Common myeloid progenitor, CD34-positive (primary cell): ENCODE measurements at regions not wholly inside any gene's neighbourhood (a gene's known extent, or its start where the extent isn't known, plus 50 kb on each side); places are given as distances from the start of the nearest gene placed in this dataset.

Experiments used
- CTCF ChIA-PET: fragments of 350-600 bp; sonication (Branson Sonifier 250); formaldehyde crosslinking; loops from one replicate; lab custom pipeline; 2021; ENCODE audit warnings: antibody characterized with exemption; lab: Charles Lee
- POLR2A ChIA-PET: fragments of 350-600 bp; sonication (Branson Sonifier 250); formaldehyde crosslinking; loops from one replicate; lab custom pipeline; 2021; ENCODE audit warnings: antibody characterized with exemption; lab: Charles Lee
- DNase-seq, 3 donors: peaks; one replicate each; pipeline versions ENCODE4 v3.0.0 to v3.0.0-alpha.2; 2013
- H3K27ac ChIP-seq, 2 experiments: 1 replicate in 1 of 2; 2 replicates in 1 of 2; pipeline ENCODE4 v1.7.0; 2013; ENCODE audit warnings: inconsistent platforms in 2 of 2, low read length in 2 of 2, mild to moderate bottlenecking in 2 of 2, low read depth in 1 of 2, moderate library complexity in 1 of 2; ENCODE audit not compliant: severe bottlenecking in 2 of 2, insufficient read depth in 1 of 2, poor library complexity in 1 of 2
- H3K27me3 ChIP-seq, 5 experiments: replicated peaks in 2 of 5; 1 replicate in 3 of 5; 2 replicates in 2 of 5; pipeline versions ENCODE4 v1.6.1 to v1.7.0; 2013; ENCODE audit warnings: low read length in 4 of 5, mild to moderate bottlenecking in 2 of 5, moderate library complexity in 2 of 5, inconsistent platforms in 1 of 5; ENCODE audit not compliant: insufficient read depth in 5 of 5, control insufficient read depth in 4 of 5
- H3K36me3 ChIP-seq, 4 experiments: 1 replicate in 2 of 4; 2 replicates in 2 of 4; pipeline versions ENCODE4 v1.6.1 to v1.7.0; 2013; ENCODE audit warnings: low read length in 3 of 4, control low read depth in 1 of 4, mild to moderate bottlenecking in 1 of 4; ENCODE audit not compliant: control insufficient read depth in 4 of 4, insufficient read depth in 4 of 4
- H3K4me1 ChIP-seq, 4 experiments: 1 replicate in 3 of 4; 2 replicates in 1 of 4; pipeline versions ENCODE4 v1.6.1 to v1.7.1; 2013; ENCODE audit warnings: low read length in 3 of 4, mild to moderate bottlenecking in 3 of 4, control low read depth in 1 of 4, inconsistent platforms in 1 of 4, moderate library complexity in 1 of 4; ENCODE audit not compliant: control insufficient read depth in 4 of 4, insufficient read depth in 4 of 4; ENCODE audit errors: control extremely low read depth in 1 of 4
- H3K4me3 ChIP-seq, 7 experiments: 1 replicate in 4 of 7; 2 replicates in 3 of 7; pipeline versions ENCODE4 v1.5.1 to v1.7.0; 2013; ENCODE audit warnings: mild to moderate bottlenecking in 7 of 7, low read length in 6 of 7, moderate library complexity in 6 of 7, inconsistent platforms in 2 of 7, low read depth in 2 of 7, control low read depth in 1 of 7; ENCODE audit not compliant: insufficient read depth in 4 of 7, control insufficient read depth in 1 of 7; ENCODE audit errors: extremely low read depth in 1 of 7
- H3K9me3 ChIP-seq, 5 experiments: 1 replicate in 4 of 5; 2 replicates in 1 of 5; pipeline versions ENCODE4 v1.6.1 to v1.7.1; 2013; ENCODE audit warnings: low read length in 4 of 5, mild to moderate bottlenecking in 2 of 5, inconsistent platforms in 1 of 5, low read depth in 1 of 5, moderate library complexity in 1 of 5; ENCODE audit not compliant: control insufficient read depth in 4 of 5, insufficient read depth in 2 of 5; ENCODE audit errors: control extremely low read depth in 1 of 5
- WGBS: methylation state at CpG from one replicate; pipeline ENCODE4 v1.1.5; 2013; ENCODE audit not compliant: insufficient coverage; 5-methylcytosine and 5-hydroxymethylcytosine counted together

DNA sequence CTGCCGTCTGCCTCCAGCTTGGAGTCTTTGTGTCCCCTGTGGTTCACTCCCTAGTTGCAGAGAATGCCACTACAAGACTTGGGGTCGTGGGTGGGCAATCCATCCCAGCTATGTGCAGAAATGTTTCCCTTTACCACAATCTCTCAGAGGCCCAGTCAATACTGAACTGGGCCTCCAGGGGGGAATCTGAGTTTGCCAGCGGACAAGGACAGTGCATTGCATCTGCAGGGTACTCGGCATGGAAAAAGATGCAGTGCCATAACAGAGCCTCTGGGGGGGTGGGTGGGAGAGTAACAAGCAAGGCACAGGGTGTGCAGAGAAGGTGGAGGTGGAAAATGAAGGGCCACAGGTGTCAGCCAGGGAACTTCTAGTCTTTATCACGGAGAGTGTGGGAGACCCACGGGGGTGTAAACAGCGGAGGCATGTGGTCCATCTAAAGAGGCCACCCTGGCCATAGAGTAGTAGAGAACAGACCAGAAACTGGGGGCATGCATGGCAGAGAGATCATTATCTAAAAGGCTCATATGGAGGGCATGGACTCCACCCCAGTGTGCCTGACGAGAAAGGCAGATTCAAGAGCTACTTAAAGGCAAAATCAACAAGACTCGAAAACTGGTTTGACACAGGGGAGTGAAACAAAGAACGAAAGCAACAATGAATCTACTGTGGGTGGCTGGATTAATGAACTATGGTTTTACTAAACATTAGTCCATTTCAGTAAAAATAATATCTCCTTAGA is 182.4 kb downstream of the ANXA2 start:
- Histone ChIP-seq H3K9me3 (no peaks in the 10 kb centered on the region), H3K4me1 (no peaks in the 10 kb centered on the region), H3K27me3 (no peaks in the 10 kb centered on the region), H3K36me3 (no peaks in the 10 kb centered on the region), H3K27ac (no peak overlapping the region), H3K4me3 (no peak overlapping the region)
- CTCF ChIA-PET = interaction anchor here (0.6 kb wide), 1 partner anchor 82 kb away, joined by 3 read pairs; no protein-coding TSS in a partner anchor
- 100% methylated on average over 6 of the region's 10 CpGs for WGBS
- DNase-seq = no peak
- POLR2A ChIA-PET = no interaction called here

DNA sequence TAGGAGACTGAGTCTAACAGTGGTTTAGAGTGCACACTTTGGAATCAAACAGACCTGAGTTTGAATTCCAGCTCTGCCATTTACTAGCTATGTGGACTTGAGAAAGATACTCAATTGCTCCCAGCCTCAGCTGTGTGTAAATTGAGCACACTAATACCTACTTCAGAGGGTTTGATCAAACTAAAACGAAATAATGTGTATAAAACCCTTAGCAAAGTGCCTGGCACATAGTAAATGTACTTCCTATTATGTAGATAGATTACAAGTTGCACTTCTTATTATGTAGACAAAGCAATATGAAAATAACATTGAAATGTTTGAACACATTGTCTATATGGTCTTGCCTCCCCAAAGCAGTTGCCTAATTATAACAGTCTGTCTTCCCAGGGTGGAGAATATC is 180.6 kb downstream of the ANXA2 start:
- Histone ChIP-seq H3K9me3 (no peaks in the 10 kb centered on the region), H3K27ac (no peak overlapping the region), H3K4me3 (no peak overlapping the region), H3K4me1 (no peaks in the 10 kb centered on the region), H3K36me3 (no peaks in the 10 kb centered on the region), H3K27me3 (no peaks in the 10 kb centered on the region)
- ChIA-PET CTCF (no interaction called here), POLR2A (no interaction called here)
- DNase-seq = no peak
- no CpG with 5 or more reads among the region's 1 CpG for WGBS

- H3K4me1 ChIP-seq = no peaks in the 10 kb centered on the region
- no peaks in the 10 kb centered on the region for H3K27me3 ChIP-seq
- no peak overlapping the region for H3K4me3 ChIP-seq
- ChIA-PET CTCF (interaction anchor here (0.6 kb wide), 1 partner anchor 72 kb away, joined by 3 read pairs; no protein-coding TSS in a partner anchor), POLR2A (no interaction called here)
- no peaks in the 10 kb centered on the region for H3K36me3 ChIP-seq
- WGBS = 100% methylated on average over 2 of the region's 3 CpGs
- H3K9me3 ChIP-seq = no peaks in the 10 kb centered on the region
- DNase-seq = no peak
- no peak overlapping the region for H3K27ac ChIP-seq
Observed at GRCh38 chr15:60218256-60218655, 179.5 kb downstream of the ANXA2 start.

- Histone ChIP-seq H3K27me3 (no peaks in the 10 kb centered on the region), H3K4me3 (no peak overlapping the region), H3K36me3 (no peaks in the 10 kb centered on the region), H3K9me3 (no peaks in the 10 kb centered on the region), H3K4me1 (no peaks in the 10 kb centered on the region), H3K27ac (no peak overlapping the region)
- CTCF ChIA-PET = no interaction called here
- DNase-seq = no peak
- POLR2A ChIA-PET = no interaction called here
- WGBS = 100% methylated on average over 2 of the region's 3 CpGs
Observed at GRCh38 chr15:60219866-60220265, 177.9 kb downstream of the ANXA2 start.

GRCh38 chr15:60221356-60221755 is 176.4 kb downstream of the ANXA2 start:
- DNase-seq = no peak
- Histone ChIP-seq H3K9me3 (no peaks in the 10 kb centered on the region), H3K4me3 (no peak overlapping the region), H3K27ac (no peak overlapping the region), H3K36me3 (no peaks in the 10 kb centered on the region), H3K4me1 (no peaks in the 10 kb centered on the region), H3K27me3 (no peaks in the 10 kb centered on the region)
- POLR2A ChIA-PET = no interaction called here
- CTCF ChIA-PET = interaction anchor here (1.0 kb wide), 1 partner anchor 107 kb away, joined by 3 read pairs; no protein-coding TSS in a partner anchor

DNA sequence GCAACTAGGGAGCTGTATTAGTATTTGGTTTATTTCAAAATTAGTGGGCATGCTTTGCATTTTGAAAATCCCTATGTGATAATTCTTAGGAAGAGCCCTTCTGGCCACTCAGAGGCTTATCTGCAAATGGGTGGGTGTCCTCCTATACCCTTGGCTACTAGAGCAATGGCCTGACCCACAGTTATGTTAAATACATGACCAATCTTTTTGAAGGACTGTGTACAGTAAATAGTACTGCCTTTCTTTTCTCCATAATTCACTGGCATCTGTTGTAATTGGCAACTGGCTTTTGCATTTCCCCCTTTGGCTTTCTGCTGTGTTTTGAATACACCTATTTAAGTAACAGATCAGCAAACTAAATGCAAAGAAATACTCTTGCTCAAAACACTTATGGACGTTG is 175.4 kb downstream of the ANXA2 start:
- CTCF ChIA-PET = no interaction called here
- WGBS = no CpG with 5 or more reads among the region's 1 CpG
- Histone ChIP-seq H3K4me3 (no peak overlapping the region), H3K27ac (no peak overlapping the region), H3K27me3 (no peaks in the 10 kb centered on the region), H3K9me3 (no peaks in the 10 kb centered on the region), H3K36me3 (no peaks in the 10 kb centered on the region), H3K4me1 (no peaks in the 10 kb centered on the region)
- no peak for DNase-seq
- POLR2A ChIA-PET = no interaction called here

- Histone ChIP-seq H3K36me3 (no peaks in the 10 kb centered on the region), H3K27ac (no peak overlapping the region), H3K4me3 (no peak overlapping the region), H3K4me1 (no peaks in the 10 kb centered on the region), H3K27me3 (no peaks in the 10 kb centered on the region), H3K9me3 (no peaks in the 10 kb centered on the region)
- no peak for DNase-seq
- ChIA-PET POLR2A (no interaction called here), CTCF (no interaction called here)
- 96% methylated on average over 4 of the region's 7 CpGs for WGBS
Observed at GRCh38 chr15:60223176-60223575, 174.6 kb downstream of the ANXA2 start.
